ENCODE measurements at regions not wholly inside any gene's neighbourhood (a gene's known extent, or its start where the extent isn't known, plus 50 kb on each side); places are given as distances from the start of the nearest gene placed in this dataset.

DNA sequence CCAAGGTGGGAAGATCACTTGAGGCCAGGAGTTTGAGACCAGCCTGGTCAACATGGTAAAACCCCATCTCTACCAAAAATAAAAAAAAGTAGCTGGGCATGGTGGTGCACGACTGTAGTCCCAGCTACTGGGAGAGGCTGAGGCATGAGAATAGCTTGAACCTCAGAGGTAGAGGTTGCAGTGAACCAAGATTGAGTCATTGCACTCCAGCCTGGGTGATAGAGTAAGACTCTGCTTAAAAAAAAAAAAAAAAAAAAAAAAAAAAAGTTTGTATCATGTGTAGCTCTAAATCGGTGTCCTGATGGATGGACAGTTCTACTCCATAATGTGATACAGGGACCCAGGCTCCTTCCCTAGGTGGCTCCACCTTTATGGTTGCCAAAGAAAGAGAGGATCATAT lies 497.1 kb upstream of the RBFOX1 start:
- Histone ChIP-seq H3K4me2 (ENCODE audit: low read depth, low read length) (no peak overlapping the region), H2AFZ (ENCODE audit: low read length) (no peak overlapping the region), H3K9me3 (ENCODE audit: low read length) (no peaks in the 10 kb centered on the region), H3K4me1 (ENCODE audit: insufficient read depth, low read length) (no peaks in the 10 kb centered on the region), H3K27ac (ENCODE audit: extremely low read length, insufficient read depth, low read length) (no peak overlapping the region), H3K27me3 (ENCODE audit: control insufficient read depth in 1 of 2, insufficient read depth in 2 of 2, low read length in 2 of 2) (no peaks in the 10 kb centered on the region; a peak in 1 of 5 replicates), H3K9ac (ENCODE audit: insufficient read depth, low read depth, low read length) (no peak overlapping the region), H3K36me3 (replicated peaks in 1 of 2; ENCODE audit: control insufficient read depth in 1 of 2, insufficient read depth in 2 of 2, low read length in 2 of 2) (no peaks in the 10 kb centered on the region), H4K20me1 (ENCODE audit: insufficient read depth, low read length) (no peaks in the 10 kb centered on the region), H3K4me3 (replicated peaks in 1 of 3; ENCODE audit: insufficient read depth in 1 of 3, low read depth in 2 of 3, low read length in 3 of 3) (no peak overlapping the region), H3K79me2 (ENCODE audit: insufficient read depth, low read length) (no peaks in the 10 kb centered on the region)
- FAIRE-seq: no peak
- WGBS (ENCODE audit: low lambda C conversion rate): 0% methylated on average over 2 of the region's 2 CpGs
- intact Hi-C loops (cut with micrococcal nuclease; ENCODE audit: unreplicated experiment) (no loop called here), in situ Hi-C loops (cut with HindIII; ENCODE audit: extremely low pct_ligation_motif_present, low pct_unique_long_range_greater_than_20kb) (no loop called here)
- no peak for ATAC-seq
- no TSS peak for BruUV-seq (replicated peaks)
- POLR2A ChIA-PET: no interaction called here
- TF ChIP-seq, protein P1, sequence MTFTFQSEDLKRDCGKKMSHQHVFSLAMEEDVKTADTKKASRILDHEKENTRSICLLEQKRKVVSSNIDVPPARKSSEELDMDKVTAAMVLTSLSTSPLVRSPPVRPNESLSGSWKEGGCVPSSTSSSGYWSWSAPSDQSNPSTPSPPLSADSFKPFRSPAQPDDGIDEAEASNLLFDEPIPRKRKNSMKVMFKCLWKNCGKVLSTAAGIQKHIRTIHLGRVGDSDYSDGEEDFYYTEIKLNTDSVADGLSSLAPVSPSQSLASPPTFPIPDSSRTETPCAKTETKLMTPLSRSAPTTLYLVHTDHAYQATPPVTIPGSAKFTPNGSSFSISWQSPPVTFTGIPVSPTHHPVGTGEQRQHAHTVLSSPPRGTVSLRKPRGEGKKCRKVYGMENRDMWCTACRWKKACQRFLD (CRISPR knock-in tag; IDR thresholded peaks at IDR 0.05; ENCODE audit: borderline replicate concordance): no peak
- TF ChIP-seq, protein P2, sequence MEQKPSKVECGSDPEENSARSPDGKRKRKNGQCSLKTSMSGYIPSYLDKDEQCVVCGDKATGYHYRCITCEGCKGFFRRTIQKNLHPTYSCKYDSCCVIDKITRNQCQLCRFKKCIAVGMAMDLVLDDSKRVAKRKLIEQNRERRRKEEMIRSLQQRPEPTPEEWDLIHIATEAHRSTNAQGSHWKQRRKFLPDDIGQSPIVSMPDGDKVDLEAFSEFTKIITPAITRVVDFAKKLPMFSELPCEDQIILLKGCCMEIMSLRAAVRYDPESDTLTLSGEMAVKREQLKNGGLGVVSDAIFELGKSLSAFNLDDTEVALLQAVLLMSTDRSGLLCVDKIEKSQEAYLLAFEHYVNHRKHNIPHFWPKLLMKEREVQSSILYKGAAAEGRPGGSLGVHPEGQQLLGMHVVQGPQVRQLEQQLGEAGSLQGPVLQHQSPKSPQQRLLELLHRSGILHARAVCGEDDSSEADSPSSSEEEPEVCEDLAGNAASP (CRISPR knock-in tag; IDR thresholded peaks at IDR 0.05; ENCODE audit: borderline replicate concordance): no peak
- no peak for TF ChIP-seq HNRNPLL (IDR thresholded peaks at IDR 0.05; ENCODE audit: low read depth, low read length, poor library complexity, severe bottlenecking)
- CTCF ChIA-PET (ENCODE audit: low intra/inter-chr PET ratio, low total read pairs): no interaction called here
- DNase-seq (ENCODE audit: low spot score): no peak

DNA sequence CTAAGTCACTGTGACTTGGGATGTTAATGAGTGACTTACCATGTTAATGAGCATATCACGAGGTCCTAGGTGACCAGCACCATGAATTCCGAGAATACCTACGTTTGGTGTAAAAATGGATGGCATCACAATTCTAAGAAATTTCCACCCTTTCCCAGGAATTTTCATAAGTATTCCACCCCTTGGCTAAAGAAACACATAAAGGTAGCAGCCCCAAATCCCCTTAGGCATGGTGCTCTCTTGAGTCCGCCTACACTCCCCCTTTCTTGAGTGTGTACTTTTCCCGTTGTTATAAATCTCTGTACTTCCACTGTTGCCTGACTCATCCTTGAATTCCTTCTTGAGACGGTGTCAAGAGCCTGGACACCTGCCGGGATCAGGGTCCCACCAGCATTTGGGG lies 504.0 kb upstream of the RBFOX1 start:
- no peak overlapping the region for H3K9ac ChIP-seq (ENCODE audit: insufficient read depth, low read depth, low read length)
- ChIA-PET POLR2A (no interaction called here), CTCF (ENCODE audit: low intra/inter-chr PET ratio, low total read pairs) (no interaction called here)
- no peak overlapping the region for H3K4me2 ChIP-seq (ENCODE audit: low read depth, low read length)
- no peaks in the 10 kb centered on the region for H3K4me1 ChIP-seq (ENCODE audit: insufficient read depth, low read length)
- no peaks in the 10 kb centered on the region for H3K36me3 ChIP-seq (replicated peaks in 1 of 2; ENCODE audit: control insufficient read depth in 1 of 2, insufficient read depth in 2 of 2, low read length in 2 of 2)
- WGBS (ENCODE audit: low lambda C conversion rate): 14% methylated on average over 7 of the region's 7 CpGs
- H3K27ac ChIP-seq (ENCODE audit: extremely low read length, insufficient read depth, low read length): no peak overlapping the region
- no peak overlapping the region for H2AFZ ChIP-seq (ENCODE audit: low read length)
- H3K4me3 ChIP-seq (replicated peaks in 1 of 3; ENCODE audit: insufficient read depth in 1 of 3, low read depth in 2 of 3, low read length in 3 of 3): no peak overlapping the region
- in situ Hi-C loops (cut with HindIII; ENCODE audit: extremely low pct_ligation_motif_present, low pct_unique_long_range_greater_than_20kb): no loop called here
- H3K27me3 ChIP-seq (ENCODE audit: control insufficient read depth in 1 of 2, insufficient read depth in 2 of 2, low read length in 2 of 2): no peaks in the 10 kb centered on the region; a peak in 1 of 5 replicates
- DNase-seq (ENCODE audit: low spot score) (no peak), ATAC-seq (no peak), FAIRE-seq (no peak)
- peaks cover 38% of the 10 kb centered on the region for H3K9me3 ChIP-seq (ENCODE audit: low read length)
- intact Hi-C loops (cut with micrococcal nuclease; ENCODE audit: unreplicated experiment): no loop called here
- no peaks in the 10 kb centered on the region for H3K79me2 ChIP-seq (ENCODE audit: insufficient read depth, low read length)
- no TSS peak for BruUV-seq (replicated peaks)
- no peaks in the 10 kb centered on the region for H4K20me1 ChIP-seq (ENCODE audit: insufficient read depth, low read length)
- no peak for TF ChIP-seq MBNL3 (CRISPR knock-in tag; conservative IDR thresholded peaks at IDR 0.05)
- TF ChIP-seq CAMTA2 (CRISPR knock-in tag; IDR thresholded peaks at IDR 0.05; ENCODE audit: borderline replicate concordance): no peak
- no peak for TF ChIP-seq ZNF652 (CRISPR knock-in tag; IDR thresholded peaks at IDR 0.05; ENCODE audit: borderline replicate concordance, low read depth)
- TF ChIP-seq ZNF547 (CRISPR knock-in tag; IDR thresholded peaks at IDR 0.05): no peak
- TF ChIP-seq SIN3A (IDR thresholded peaks at IDR 0.05; ENCODE audit: borderline replicate concordance, low read depth, low read length): no peak
- TF ChIP-seq, protein P3, sequence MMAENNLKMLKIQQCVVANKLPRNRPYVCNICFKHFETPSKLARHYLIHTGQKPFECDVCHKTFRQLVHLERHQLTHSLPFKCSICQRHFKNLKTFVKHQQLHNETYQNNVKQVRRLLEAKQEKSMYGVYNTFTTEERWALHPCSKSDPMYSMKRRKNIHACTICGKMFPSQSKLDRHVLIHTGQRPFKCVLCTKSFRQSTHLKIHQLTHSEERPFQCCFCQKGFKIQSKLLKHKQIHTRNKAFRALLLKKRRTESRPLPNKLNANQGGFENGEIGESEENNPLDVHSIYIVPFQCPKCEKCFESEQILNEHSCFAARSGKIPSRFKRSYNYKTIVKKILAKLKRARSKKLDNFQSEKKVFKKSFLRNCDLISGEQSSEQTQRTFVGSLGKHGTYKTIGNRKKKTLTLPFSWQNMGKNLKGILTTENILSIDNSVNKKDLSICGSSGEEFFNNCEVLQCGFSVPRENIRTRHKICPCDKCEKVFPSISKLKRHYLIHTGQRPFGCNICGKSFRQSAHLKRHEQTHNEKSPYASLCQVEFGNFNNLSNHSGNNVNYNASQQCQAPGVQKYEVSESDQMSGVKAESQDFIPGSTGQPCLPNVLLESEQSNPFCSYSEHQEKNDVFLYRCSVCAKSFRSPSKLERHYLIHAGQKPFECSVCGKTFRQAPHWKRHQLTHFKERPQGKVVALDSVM (CRISPR knock-in tag; IDR thresholded peaks at IDR 0.05): no peak
- TF ChIP-seq, protein P4, sequence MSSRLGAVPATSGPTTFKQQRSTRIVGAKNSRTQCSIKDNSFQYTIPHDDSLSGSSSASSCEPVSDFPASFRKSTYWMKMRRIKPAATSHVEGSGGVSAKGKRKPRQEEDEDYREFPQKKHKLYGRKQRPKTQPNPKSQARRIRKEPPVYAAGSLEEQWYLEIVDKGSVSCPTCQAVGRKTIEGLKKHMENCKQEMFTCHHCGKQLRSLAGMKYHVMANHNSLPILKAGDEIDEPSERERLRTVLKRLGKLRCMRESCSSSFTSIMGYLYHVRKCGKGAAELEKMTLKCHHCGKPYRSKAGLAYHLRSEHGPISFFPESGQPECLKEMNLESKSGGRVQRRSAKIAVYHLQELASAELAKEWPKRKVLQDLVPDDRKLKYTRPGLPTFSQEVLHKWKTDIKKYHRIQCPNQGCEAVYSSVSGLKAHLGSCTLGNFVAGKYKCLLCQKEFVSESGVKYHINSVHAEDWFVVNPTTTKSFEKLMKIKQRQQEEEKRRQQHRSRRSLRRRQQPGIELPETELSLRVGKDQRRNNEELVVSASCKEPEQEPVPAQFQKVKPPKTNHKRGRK (CRISPR knock-in tag; IDR thresholded peaks at IDR 0.05): no peak
- TF ChIP-seq, protein P5, sequence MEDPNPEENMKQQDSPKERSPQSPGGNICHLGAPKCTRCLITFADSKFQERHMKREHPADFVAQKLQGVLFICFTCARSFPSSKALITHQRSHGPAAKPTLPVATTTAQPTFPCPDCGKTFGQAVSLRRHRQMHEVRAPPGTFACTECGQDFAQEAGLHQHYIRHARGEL (CRISPR knock-in tag; IDR thresholded peaks at IDR 0.05): no peak
- TF ChIP-seq LCORL (IDR thresholded peaks at IDR 0.05): no peak
- TF ChIP-seq LCORL (CRISPR knock-in tag; IDR thresholded peaks at IDR 0.05): no peak

All from HepG2 (cell line).